Inferior parietal cortex (tissue), 1 donor: ENCODE measurements at regions not wholly inside any gene's neighbourhood (a gene's known extent, or its start where the extent isn't known, plus 50 kb on each side); places are given as distances from the start of the nearest gene placed in this dataset.

ENCODE experiments used
- DNase-seq: peaks from one replicate; pipeline ENCODE4 v3.0.0-alpha.2; 2016; ENCODE audit errors: extremely low spot score

- no peak for DNase-seq
Measured at GRCh38 chr3:127458696-127459604, 131.6 kb downstream of the TPRA1 start.

GRCh38 chr3:127457546-127458145, 132.9 kb downstream of the TPRA1 start:
- DNase-seq = no peak

- DNase-seq = peak; percentile 27
Measured at GRCh38 chr3:127457094-127457475, 133.4 kb downstream of the TPRA1 start.

- no peak for DNase-seq
Measured at GRCh38 chr3:127456471-127457093, 134.0 kb downstream of the TPRA1 start.

- peak; percentile 75 for DNase-seq
Measured at GRCh38 chr3:127455541-127456450, 134.7 kb downstream of the TPRA1 start.

- DNase-seq = no peak
Measured at GRCh38 chr3:127454968-127455367, 135.6 kb downstream of the TPRA1 start.

- DNase-seq = no peak
Measured at GRCh38 chr3:127454051-127454450, 136.5 kb downstream of the TPRA1 start.

GRCh38 chr3:127452321-127452821, 138.2 kb downstream of the TPRA1 start:
- no peak for DNase-seq

- no peak for DNase-seq
Measured at GRCh38 chr3:127451321-127451720, 139.2 kb downstream of the TPRA1 start.

GRCh38 chr3:127450331-127450730, 140.2 kb downstream of the TPRA1 start:
- DNase-seq = no peak

- DNase-seq = no peak
Measured at GRCh38 chr3:127449486-127450212, 140.9 kb downstream of the TPRA1 start.

GRCh38 chr3:127448671-127449070, 141.9 kb downstream of the TPRA1 start:
- no peak for DNase-seq

GRCh38 chr3:127448161-127448561, 142.4 kb downstream of the TPRA1 start:
- no peak for DNase-seq

- no peak for DNase-seq
Measured at GRCh38 chr3:127446756-127447155, 143.8 kb downstream of the TPRA1 start.

- DNase-seq = no peak
Measured at GRCh38 chr3:127445581-127446343, 144.8 kb downstream of the TPRA1 start.

GRCh38 chr3:127444761-127445160, 145.8 kb downstream of the TPRA1 start:
- DNase-seq = no peak

- no peak for DNase-seq
Measured at GRCh38 chr3:127443581-127444375, 146.8 kb downstream of the TPRA1 start.

GRCh38 chr3:127442506-127442905, 148.0 kb downstream of the TPRA1 start:
- DNase-seq = no peak

- DNase-seq = no peak
Measured at GRCh38 chr3:127441764-127442163, 148.8 kb downstream of the TPRA1 start.
